PC-3 (cell line): ENCODE measurements at regions not wholly inside any gene's neighbourhood (a gene's known extent, or its start where the extent isn't known, plus 50 kb on each side); places are given as distances from the start of the nearest gene placed in this dataset.

Experiments
- EZH2 ChIP-seq: fragments of 300-600 bp; sonication (generic); IDR thresholded peaks from one replicate; pipeline ENCODE4 v1.6.1; 2017; ENCODE audit warnings: antibody characterized with exemption, mild to moderate bottlenecking, low read length; ENCODE audit not compliant: unreplicated experiment
- EZH2phosphoT487 ChIP-seq: fragments of 300-600 bp; sonication (generic); IDR thresholded peaks from 2 replicates; pipeline ENCODE4 v1.6.1; 2018; ENCODE audit warnings: mild to moderate bottlenecking, antibody characterized with exemption, low read length, borderline replicate concordance

GRCh38 chr7:12957487-12957886, 270.1 kb downstream of the ARL4A start:
- no peak for TF ChIP-seq EZH2
- TF ChIP-seq EZH2phosphoT487, result no peak
